ENCODE measurements at regions not wholly inside any gene's neighbourhood (a gene's known extent, or its start where the extent isn't known, plus 50 kb on each side); places are given as distances from the start of the nearest gene placed in this dataset.

DNA sequence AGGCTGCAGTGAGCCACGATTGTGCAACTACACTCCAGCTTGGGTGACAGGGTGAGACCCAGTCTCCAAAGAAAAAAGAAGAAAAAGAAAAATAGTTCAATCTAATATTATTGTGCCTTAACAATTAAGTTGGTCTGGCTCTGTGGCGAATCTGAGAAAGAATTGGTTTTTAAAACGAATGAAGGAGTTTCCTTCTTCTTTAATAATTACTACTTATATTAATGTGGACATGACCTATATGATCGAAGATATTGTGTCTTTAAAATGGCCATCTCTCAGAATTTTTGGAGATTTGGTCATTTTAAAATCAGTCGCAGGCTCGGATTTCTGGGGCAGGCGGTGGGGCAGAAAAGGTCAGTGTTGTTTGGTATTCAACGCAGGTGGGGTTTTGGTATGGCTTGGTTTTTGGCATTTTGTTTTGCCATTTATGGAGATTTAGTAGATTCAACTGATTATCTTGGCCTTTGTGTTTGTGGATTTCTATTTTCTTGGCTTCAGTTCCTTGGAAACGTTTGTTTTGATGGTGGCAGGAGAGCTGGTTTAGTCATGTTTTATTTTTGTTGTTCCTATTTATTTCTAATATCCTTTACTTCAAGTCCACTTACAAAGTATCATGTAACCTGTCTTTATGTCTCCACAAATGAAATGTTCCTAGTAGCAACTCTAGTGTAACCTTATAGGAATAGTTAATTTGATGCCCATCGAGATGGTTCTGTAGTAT, 178.8 kb upstream of the MKLN1 start:
- no peak overlapping the region for H3K4me2 ChIP-seq (ENCODE audit: control insufficient read depth, extremely low read depth, insufficient read depth, low read depth, low read length)
- no peaks in the 10 kb centered on the region for H3K9me1 ChIP-seq (ENCODE audit: control insufficient read depth, extremely low read depth, insufficient read depth, low read length)
- FAIRE-seq (no peak), DNase-seq (ENCODE audit: low read depth, low spot score) (no peak)
- peaks cover 3% of the 10 kb centered on the region for H3K4me1 ChIP-seq (ENCODE audit: control insufficient read depth, extremely low read depth, insufficient read depth, low read length)
- H3K4me3 ChIP-seq (ENCODE audit: control insufficient read depth in 2 of 3, extremely low read depth in 1 of 3, insufficient read depth in 2 of 3, low read depth in 1 of 3, low read length in 3 of 3) = no peak overlapping the region
- H4K20me1 ChIP-seq (ENCODE audit: control insufficient read depth, extremely low read depth, insufficient read depth, low read length) = no peaks in the 10 kb centered on the region
- no peak for TF ChIP-seq EZH2 (IDR thresholded peaks at IDR 0.05; ENCODE audit: low read length)
- TF ChIP-seq, protein P1, sequence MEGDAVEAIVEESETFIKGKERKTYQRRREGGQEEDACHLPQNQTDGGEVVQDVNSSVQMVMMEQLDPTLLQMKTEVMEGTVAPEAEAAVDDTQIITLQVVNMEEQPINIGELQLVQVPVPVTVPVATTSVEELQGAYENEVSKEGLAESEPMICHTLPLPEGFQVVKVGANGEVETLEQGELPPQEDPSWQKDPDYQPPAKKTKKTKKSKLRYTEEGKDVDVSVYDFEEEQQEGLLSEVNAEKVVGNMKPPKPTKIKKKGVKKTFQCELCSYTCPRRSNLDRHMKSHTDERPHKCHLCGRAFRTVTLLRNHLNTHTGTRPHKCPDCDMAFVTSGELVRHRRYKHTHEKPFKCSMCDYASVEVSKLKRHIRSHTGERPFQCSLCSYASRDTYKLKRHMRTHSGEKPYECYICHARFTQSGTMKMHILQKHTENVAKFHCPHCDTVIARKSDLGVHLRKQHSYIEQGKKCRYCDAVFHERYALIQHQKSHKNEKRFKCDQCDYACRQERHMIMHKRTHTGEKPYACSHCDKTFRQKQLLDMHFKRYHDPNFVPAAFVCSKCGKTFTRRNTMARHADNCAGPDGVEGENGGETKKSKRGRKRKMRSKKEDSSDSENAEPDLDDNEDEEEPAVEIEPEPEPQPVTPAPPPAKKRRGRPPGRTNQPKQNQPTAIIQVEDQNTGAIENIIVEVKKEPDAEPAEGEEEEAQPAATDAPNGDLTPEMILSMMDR (optimal IDR thresholded peaks at IDR 0.05 in 1 of 3, IDR thresholded peaks at IDR 0.05 in 1 of 3, conservative IDR thresholded peaks at IDR 0.05 in 1 of 3; ENCODE audit: extremely low read depth in 1 of 3, insufficient read depth in 2 of 3, low read length in 3 of 3) = no peak
- H3K9ac ChIP-seq (ENCODE audit: control insufficient read depth, extremely low read depth, insufficient read depth, low read length) = no peak overlapping the region
- H3K9me3 ChIP-seq (ENCODE audit: control insufficient read depth, low read depth, low read length) = no peaks in the 10 kb centered on the region
- dilution Hi-C loops (cut with MboI; ENCODE audit: extremely low pct_ligation_motif_present, low sequenced_read_pairs) = no loop called here
- no peaks in the 10 kb centered on the region for H3K36me3 ChIP-seq (ENCODE audit: control insufficient read depth in 2 of 2, extremely low read depth in 1 of 2, insufficient read depth in 2 of 2, low read length in 2 of 2)
- no peaks in the 10 kb centered on the region for H3K27me3 ChIP-seq (ENCODE audit: control insufficient read depth, extremely low read depth, insufficient read depth, low read length)
- no peaks in the 10 kb centered on the region for H3K79me2 ChIP-seq (ENCODE audit: control insufficient read depth, insufficient read depth, low read length)
- H2AFZ ChIP-seq (ENCODE audit: control insufficient read depth, low read length) = no peak overlapping the region
- H3K27ac ChIP-seq (ENCODE audit: control insufficient read depth, insufficient read depth, low read length) = no peak overlapping the region

DNA sequence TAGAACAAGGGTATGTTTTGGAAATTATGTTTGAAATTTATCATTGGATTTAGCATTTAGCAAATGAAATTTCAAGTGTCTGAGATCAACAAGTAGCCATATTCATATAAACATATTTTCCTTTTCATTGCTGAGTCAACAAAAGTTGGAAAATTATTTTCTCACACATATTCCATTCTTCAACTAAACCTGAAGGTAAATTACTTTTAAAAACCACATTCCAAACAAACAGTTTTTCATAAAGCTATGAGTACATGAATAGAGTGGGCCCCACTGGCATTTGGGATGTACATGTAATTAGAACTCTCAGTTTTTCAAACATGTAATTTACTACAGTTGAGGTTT, 178.3 kb upstream of the MKLN1 start:
- Histone ChIP-seq H3K27me3 (ENCODE audit: control insufficient read depth, extremely low read depth, insufficient read depth, low read length) (no peaks in the 10 kb centered on the region), H3K9me1 (ENCODE audit: control insufficient read depth, extremely low read depth, insufficient read depth, low read length) (no peaks in the 10 kb centered on the region), H3K36me3 (ENCODE audit: control insufficient read depth in 2 of 2, extremely low read depth in 1 of 2, insufficient read depth in 2 of 2, low read length in 2 of 2) (no peaks in the 10 kb centered on the region), H3K79me2 (ENCODE audit: control insufficient read depth, insufficient read depth, low read length) (no peaks in the 10 kb centered on the region), H3K4me2 (ENCODE audit: control insufficient read depth, extremely low read depth, insufficient read depth, low read depth, low read length) (no peak overlapping the region), H3K4me3 (ENCODE audit: control insufficient read depth in 2 of 3, extremely low read depth in 1 of 3, insufficient read depth in 2 of 3, low read depth in 1 of 3, low read length in 3 of 3) (no peak overlapping the region), H3K4me1 (ENCODE audit: control insufficient read depth, extremely low read depth, insufficient read depth, low read length) (peaks cover 7% of the 10 kb centered on the region), H3K27ac (ENCODE audit: control insufficient read depth, insufficient read depth, low read length) (no peak overlapping the region), H4K20me1 (ENCODE audit: control insufficient read depth, extremely low read depth, insufficient read depth, low read length) (no peaks in the 10 kb centered on the region), H3K9ac (ENCODE audit: control insufficient read depth, extremely low read depth, insufficient read depth, low read length) (no peak overlapping the region), H2AFZ (ENCODE audit: control insufficient read depth, low read length) (no peak overlapping the region), H3K9me3 (ENCODE audit: control insufficient read depth, low read depth, low read length) (no peaks in the 10 kb centered on the region)
- FAIRE-seq = no peak
- DNase-seq (ENCODE audit: low read depth, low spot score) = no peak
- TF ChIP-seq, protein P1 (optimal IDR thresholded peaks at IDR 0.05 in 1 of 3, IDR thresholded peaks at IDR 0.05 in 1 of 3, conservative IDR thresholded peaks at IDR 0.05 in 1 of 3; ENCODE audit: extremely low read depth in 1 of 3, insufficient read depth in 2 of 3, low read length in 3 of 3) = no peak
- no peak for TF ChIP-seq EZH2 (IDR thresholded peaks at IDR 0.05; ENCODE audit: low read length)
- dilution Hi-C loops (cut with MboI; ENCODE audit: extremely low pct_ligation_motif_present, low sequenced_read_pairs) = no loop called here

Data from keratinocyte (primary cell).